NOMO-1 treated with dmso at 0.1 percent for 144 hours (cell line): ENCODE measurements at regions not wholly inside any gene's neighbourhood (a gene's known extent, or its start where the extent isn't known, plus 50 kb on each side); places are given as distances from the start of the nearest gene placed in this dataset.

Experiments used
- DNase-seq: peaks from one replicate; lab custom pipeline; 2025; ENCODE audit not compliant: unreplicated experiment; lab: John Stamatoyannopoulos, UW

GRCh38 chrX:110430293-110431076 lies 71.8 kb downstream of the RTL9 start:
- DNase-seq = no peak

GRCh38 chrX:110432091-110432905 lies 73.7 kb downstream of the RTL9 start:
- no peak for DNase-seq

- DNase-seq = no peak
Measured at GRCh38 chrX:110432906-110433215, 74.2 kb downstream of the RTL9 start.

- DNase-seq = no peak
Measured at GRCh38 chrX:110435196-110435595, 76.5 kb downstream of the RTL9 start.

- no peak for DNase-seq
Measured at GRCh38 chrX:110436523-110436922, 77.9 kb downstream of the RTL9 start.

- DNase-seq = no peak
Measured at GRCh38 chrX:110437686-110438085, 79.0 kb downstream of the RTL9 start.

- DNase-seq = no peak
Measured at GRCh38 chrX:110440016-110440805, 81.6 kb downstream of the RTL9 start.

- no peak for DNase-seq
Measured at GRCh38 chrX:110442635-110443034, 84.0 kb downstream of the RTL9 start.

- no peak for DNase-seq
Measured at GRCh38 chrX:110444996-110445395, 86.3 kb downstream of the RTL9 start.

- DNase-seq = no peak
Measured at GRCh38 chrX:110448459-110448858, 89.8 kb downstream of the RTL9 start.

GRCh38 chrX:110449312-110449711 lies 90.7 kb downstream of the RTL9 start:
- DNase-seq = no peak

GRCh38 chrX:110450050-110450449 lies 91.4 kb downstream of the RTL9 start:
- peak; percentile 13 for DNase-seq

- DNase-seq = no peak
Measured at GRCh38 chrX:110454336-110454735, 95.7 kb downstream of the RTL9 start.

- no peak for DNase-seq
Measured at GRCh38 chrX:110462957-110463356, 104.3 kb downstream of the RTL9 start.

- DNase-seq = no peak
Measured at GRCh38 chrX:110466790-110467189, 108.1 kb downstream of the RTL9 start.

- no peak for DNase-seq
Measured at GRCh38 chrX:110472265-110472664, 113.6 kb downstream of the RTL9 start.

- DNase-seq = no peak
Measured at GRCh38 chrX:110477593-110478228, 119.1 kb downstream of the RTL9 start.

- DNase-seq = no peak
Measured at GRCh38 chrX:110491846-110492620, 133.4 kb downstream of the RTL9 start.

- DNase-seq = no peak
Measured at GRCh38 chrX:110504947-110505346, 146.3 kb downstream of the RTL9 start.

GRCh38 chrX:110509755-110510532 lies 151.3 kb downstream of the RTL9 start:
- no peak for DNase-seq
